ENCODE measurements at regions not wholly inside any gene's neighbourhood (a gene's known extent, or its start where the extent isn't known, plus 50 kb on each side); places are given as distances from the start of the nearest gene placed in this dataset.

GRCh38 chr1:114292194-114292593 lies 138.5 kb upstream of the SYT6 start:
- Histone ChIP-seq H3K4me3 (no peak overlapping the region), H3K36me3 (replicated peaks in 1 of 2) (no peaks in the 10 kb centered on the region), H3K9me3 (replicated peaks in 1 of 3) (no peaks in the 10 kb centered on the region), H3K27me3 (no peaks in the 10 kb centered on the region), H3K27ac (no peak overlapping the region), H3K4me1 (replicated peaks in 1 of 2) (no peaks in the 10 kb centered on the region)
- no peak for TF ChIP-seq CTCF (IDR thresholded peaks at IDR 0.05)
- TF ChIP-seq POLR2A (IDR thresholded peaks at IDR 0.05) = no peak
- DNase-seq = no peak
- WGBS, 4 donors = 92 to 97% (median 93%) methylated on average over 5 of the region's 5 CpGs
- intact Hi-C loops (cut with DNase I) = no loop called here

- H3K4me3 ChIP-seq = no peak overlapping the region
- WGBS, 4 donors = 54 to 78% (median 74%) methylated on average over 2 of the region's 2 CpGs
- DNase-seq = no peak
- H3K36me3 ChIP-seq (replicated peaks in 1 of 2) = no peaks in the 10 kb centered on the region
- H3K9me3 ChIP-seq (replicated peaks in 1 of 3) = no peaks in the 10 kb centered on the region
- TF ChIP-seq POLR2A (IDR thresholded peaks at IDR 0.05) (no peak), CTCF (IDR thresholded peaks at IDR 0.05) (no peak)
- H3K4me1 ChIP-seq (replicated peaks in 1 of 2) = no peaks in the 10 kb centered on the region
- intact Hi-C loops (cut with DNase I) = no loop called here
- H3K27me3 ChIP-seq = no peaks in the 10 kb centered on the region
- H3K27ac ChIP-seq = no peak overlapping the region
Measured at GRCh38 chr1:114290776-114291175, 137.1 kb upstream of the SYT6 start.

- no peaks in the 10 kb centered on the region for H3K4me1 ChIP-seq (replicated peaks in 1 of 2)
- no peak for DNase-seq
- no peak overlapping the region for H3K27ac ChIP-seq
- intact Hi-C loops (cut with DNase I) = no loop called here
- no peaks in the 10 kb centered on the region for H3K27me3 ChIP-seq
- 71 to 80% (median 76%) methylated on average over 4 of the region's 4 CpGs for WGBS, 4 donors
- H3K4me3 ChIP-seq = no peak overlapping the region
- no peaks in the 10 kb centered on the region for H3K9me3 ChIP-seq (replicated peaks in 1 of 3)
- H3K36me3 ChIP-seq (replicated peaks in 1 of 2) = no peaks in the 10 kb centered on the region
- TF ChIP-seq CTCF (IDR thresholded peaks at IDR 0.05) = no peak
- no peak for TF ChIP-seq POLR2A (IDR thresholded peaks at IDR 0.05)
Measured at GRCh38 chr1:114290341-114290740, 136.7 kb upstream of the SYT6 start.

- Histone ChIP-seq H3K36me3 (replicated peaks in 1 of 2) (no peaks in the 10 kb centered on the region), H3K9me3 (replicated peaks in 1 of 3) (no peaks in the 10 kb centered on the region), H3K27me3 (no peaks in the 10 kb centered on the region), H3K4me3 (no peak overlapping the region), H3K27ac (no peak overlapping the region), H3K4me1 (replicated peaks in 1 of 2) (no peaks in the 10 kb centered on the region)
- 70 to 80% (median 71%) methylated on average over 8 of the region's 8 CpGs for WGBS, 4 donors
- intact Hi-C loops (cut with DNase I) = loop anchor here (10.0 kb wide), 2 partner anchors 305 to 455 kb away; no protein-coding TSS in a partner anchor
- no peak for DNase-seq
- no peak for TF ChIP-seq POLR2A (IDR thresholded peaks at IDR 0.05)
- no peak for TF ChIP-seq CTCF (IDR thresholded peaks at IDR 0.05)
Measured at GRCh38 chr1:114289824-114290223, 136.2 kb upstream of the SYT6 start.

Measured in adrenal gland (tissue), 9 donors.